GM12878 (cell line): ENCODE measurements at regions not wholly inside any gene's neighbourhood (a gene's known extent, or its start where the extent isn't known, plus 50 kb on each side); places are given as distances from the start of the nearest gene placed in this dataset.

Source experiments
- ATAC-seq: fragments of 200-7000 bp; cut with Tn5 transposase; 3 replicates; pipeline ENCODE4 v1.9.1; 2020; ENCODE audit warnings: mild to moderate bottlenecking, moderate library complexity
- BruUV-seq: library from RNA; stranded (reverse); fragments of 400-500 nt; replicated peaks from 2 replicates; lab custom pipeline; 2021; lab: Mats Ljungman, UMichigan
- CTCF ChIA-PET: fragments of 300-600 bp; sonication (Branson Sonifier 250); formaldehyde crosslinking; extraction: SDS; loops from one replicate; lab custom pipeline; 2021; ENCODE audit warnings: inconsistent platforms; lab: Yijun Ruan, JAX
- POLR2A ChIA-PET: fragments of 350-600 bp; formaldehyde crosslinking; extraction: SDS; loops from one replicate; lab custom pipeline; 2021; ENCODE audit warnings: inconsistent platforms; lab: Charles Lee
- RAD21 ChIA-PET: fragments of 300-600 bp; sonication (Branson Sonifier 250); formaldehyde crosslinking; loops from one replicate; lab custom pipeline; 2023; ENCODE audit warnings: antibody characterized with exemption; ENCODE audit not compliant: unreplicated experiment; lab: Charles Lee
- SMC1A ChIA-PET: fragments of 300-600 bp; sonication (Branson Sonifier 250); formaldehyde crosslinking; loops from one replicate; lab custom pipeline; 2023; ENCODE audit not compliant: unreplicated experiment, uncharacterized antibody; lab: Charles Lee
- DNase-seq: peaks from one replicate; pipeline ENCODE4 v3.0.0-alpha.2; 2011; ENCODE audit warnings: low read depth, low spot score
- FAIRE-seq: peaks from 3 replicates; lab custom pipeline; 2011; peaks lifted over from hg19 to GRCh38; lab: Jason Lieb, UNC
- H2AFZ ChIP-seq: 2 replicates; pipeline ENCODE4 v1.6.0; 2011; ENCODE audit warnings: low read depth, low read length, control low read depth; ENCODE audit not compliant: control insufficient read depth
- H3K27ac ChIP-seq: 2 replicates; pipeline ENCODE4 v1.5.1; 2011; ENCODE audit warnings: control low read depth; ENCODE audit not compliant: control insufficient read depth, insufficient read depth
- H3K27me3 ChIP-seq, 2 experiments: replicated peaks in 1 of 2; 2 replicates each; pipeline versions ENCODE4 v1.6.0 to v1.6.1; 2011; ENCODE audit warnings: low read length in 1 of 2; ENCODE audit not compliant: control insufficient read depth in 2 of 2, insufficient read depth in 2 of 2
- H3K36me3 ChIP-seq, 2 experiments: 2 replicates each; pipeline ENCODE4 v1.5.1; 2011; ENCODE audit warnings: low read length in 1 of 2; ENCODE audit not compliant: control insufficient read depth in 2 of 2, insufficient read depth in 2 of 2
- H3K4me1 ChIP-seq: 2 replicates; pipeline ENCODE4 v1.6.1; 2011; ENCODE audit warnings: mild to moderate bottlenecking, low read length, moderate library complexity, mixed read lengths; ENCODE audit not compliant: control insufficient read depth, insufficient read depth
- H3K4me2 ChIP-seq: 2 replicates; pipeline ENCODE4 v1.6.0; 2011; ENCODE audit warnings: control low read depth; ENCODE audit not compliant: control insufficient read depth, insufficient read depth
- H3K4me3 ChIP-seq: fragments of 200-600 bp; sonication (generic); 2 replicates; pipeline ENCODE4 v1.5.1; 2016
- H3K79me2 ChIP-seq: 2 replicates; pipeline ENCODE4 v1.6.0; 2011; ENCODE audit warnings: low read length; ENCODE audit not compliant: control insufficient read depth, insufficient read depth
- H3K9ac ChIP-seq: 2 replicates; pipeline ENCODE4 v1.8.0; 2011; ENCODE audit warnings: low read length, control low read depth, mixed read lengths; ENCODE audit not compliant: control insufficient read depth, insufficient read depth
- H3K9me3 ChIP-seq: replicated peaks from 3 replicates; pipeline ENCODE4 v1.5.1; 2011; ENCODE audit warnings: mild to moderate bottlenecking, low read length; ENCODE audit not compliant: control insufficient read depth, insufficient read depth
- H4K20me1 ChIP-seq: 2 replicates; pipeline ENCODE4 v1.6.0; 2011; ENCODE audit not compliant: control insufficient read depth, insufficient read depth
- CHD2 ChIP-seq: IDR thresholded peaks from 2 replicates; pipeline ENCODE4 v1.6.1; 2011; ENCODE audit warnings: low read depth, low read length, improper control_type of control experiment, borderline replicate concordance
- CREM ChIP-seq: IDR thresholded peaks from 2 replicates; pipeline ENCODE4 v1.6.1; 2014; ENCODE audit warnings: antibody characterized with exemption, low read depth
- MAX ChIP-seq: IDR thresholded peaks from 2 replicates; pipeline ENCODE4 v1.6.1; 2012; ENCODE audit warnings: low read depth, low read length, improper control_type of control experiment
- MEF2A ChIP-seq: IDR thresholded peaks from 2 replicates; pipeline ENCODE4 v1.6.1; 2011; ENCODE audit warnings: low read depth, mild to moderate bottlenecking, low read length, moderate library complexity; ENCODE audit not compliant: insufficient read depth
- MTA2 ChIP-seq: fragments of 450-650 bp; IDR thresholded peaks from 2 replicates; pipeline ENCODE4 v1.6.1; 2016; ENCODE audit warnings: low read depth, mild to moderate bottlenecking, moderate library complexity
- MTA3 ChIP-seq: IDR thresholded peaks from 2 replicates; pipeline ENCODE4 v1.6.1; 2012; ENCODE audit warnings: low read length, inconsistent platforms, borderline replicate concordance
- NFIC ChIP-seq: IDR thresholded peaks from 2 replicates; pipeline ENCODE4 v1.6.1; 2012; ENCODE audit warnings: low read depth, mild to moderate bottlenecking, inconsistent platforms, low read length, moderate library complexity
- SMC3 ChIP-seq: IDR thresholded peaks from 2 replicates; pipeline ENCODE4 v1.6.1; 2011; ENCODE audit warnings: low read length, improper control_type of control experiment, borderline replicate concordance
- STAT1 ChIP-seq: fragments of 450-650 bp; conservative IDR thresholded peaks from 2 replicates; pipeline ENCODE4 v1.6.1; 2014; ENCODE audit warnings: antibody characterized with exemption, mild to moderate bottlenecking
- ZSCAN29 ChIP-seq: fragments of 450-650 bp; IDR thresholded peaks from 2 replicates; pipeline ENCODE4 v1.6.1; 2017; ENCODE audit warnings: mild to moderate bottlenecking, moderate library complexity
- ZZZ3 ChIP-seq: IDR thresholded peaks from 2 replicates; pipeline ENCODE4 v1.6.1; 2011; ENCODE audit warnings: low read depth; ENCODE audit not compliant: control insufficient read depth, insufficient read length
- WGBS: methylation state at CpG from one replicate; pipeline ENCODE4 v1.1.6; 2016; ENCODE audit warnings: low lambda C conversion rate; ENCODE audit not compliant: insufficient replicate concordance, insufficient coverage; ENCODE audit errors: missing lambda C conversion rate; 5-methylcytosine and 5-hydroxymethylcytosine counted together
- in situ Hi-C: fragments of 300-500 bp; cut with MboI; formaldehyde crosslinking; loops from 9 replicates; pipeline ENCODE4 v1.14.3; 2018; ENCODE audit warnings: mixed read lengths
- intact Hi-C: fragments of 100-400 bp; cut with micrococcal nuclease; formaldehyde crosslinking; loops from one replicate; pipeline ENCODE4 v1.14.2; 2022; ENCODE audit not compliant: unreplicated experiment
- TF ChIP-seq, protein P1 (sequence below): fragments of 450-650 bp; IDR thresholded peaks from 2 replicates; pipeline ENCODE4 v1.6.1; 2016; ENCODE audit warnings: mild to moderate bottlenecking

GRCh38 chr3:6089780-6090179 is 771.1 kb upstream of the GRM7 start:
- ATAC-seq, result no peak
- Histone ChIP-seq H3K9ac (no peak overlapping the region), H3K4me1 (no peaks in the 10 kb centered on the region), H3K4me2 (no peak overlapping the region), H2AFZ (no peak overlapping the region), H3K4me3 (no peak overlapping the region), H4K20me1 (no peaks in the 10 kb centered on the region), H3K27me3 (no peaks in the 10 kb centered on the region), H3K27ac (no peak overlapping the region)
- 8% methylated on average over 5 of the region's 5 CpGs for WGBS
- ChIA-PET CTCF (no interaction called here), POLR2A (no interaction called here), SMC1A (no interaction called here)
- in situ Hi-C loops, result no loop called here
- no TSS peak for BruUV-seq
- TF ChIP-seq ZSCAN29, result no peak
- TF ChIP-seq SMC3, result no peak
- TF ChIP-seq MTA2, result no peak
- no peak for TF ChIP-seq CHD2
- TF ChIP-seq CREM, result no peak
- TF ChIP-seq ZZZ3, result no peak
- no peak for TF ChIP-seq MAX
- no peak for TF ChIP-seq MTA3
- TF ChIP-seq NFIC, result no peak
- no peak for TF ChIP-seq STAT1
- TF ChIP-seq MEF2A, result no peak
- TF ChIP-seq, protein P1, sequence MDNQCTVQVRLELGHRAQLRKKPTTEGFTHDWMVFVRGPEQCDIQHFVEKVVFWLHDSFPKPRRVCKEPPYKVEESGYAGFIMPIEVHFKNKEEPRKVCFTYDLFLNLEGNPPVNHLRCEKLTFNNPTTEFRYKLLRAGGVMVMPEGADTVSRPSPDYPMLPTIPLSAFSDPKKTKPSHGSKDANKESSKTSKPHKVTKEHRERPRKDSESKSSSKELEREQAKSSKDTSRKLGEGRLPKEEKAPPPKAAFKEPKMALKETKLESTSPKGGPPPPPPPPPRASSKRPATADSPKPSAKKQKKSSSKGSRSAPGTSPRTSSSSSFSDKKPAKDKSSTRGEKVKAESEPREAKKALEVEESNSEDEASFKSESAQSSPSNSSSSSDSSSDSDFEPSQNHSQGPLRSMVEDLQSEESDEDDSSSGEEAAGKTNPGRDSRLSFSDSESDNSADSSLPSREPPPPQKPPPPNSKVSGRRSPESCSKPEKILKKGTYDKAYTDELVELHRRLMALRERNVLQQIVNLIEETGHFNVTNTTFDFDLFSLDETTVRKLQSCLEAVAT, result no peak
- TF ChIP-seq, all 136 proteins: peak for 0
- H3K79me2 ChIP-seq, result no peaks in the 10 kb centered on the region
- DNase-seq (no peak), FAIRE-seq (no peak)
- H3K36me3 ChIP-seq, result no peaks in the 10 kb centered on the region
- intact Hi-C loops, result loop anchor here (5.0 kb wide), 1 partner anchor 662 kb away; no protein-coding TSS in a partner anchor
- RAD21 ChIA-PET, result no interaction called here
- H3K9me3 ChIP-seq, result no peaks in the 10 kb centered on the region
